OCI-LY3 (cell line): ENCODE measurements at regions not wholly inside any gene's neighbourhood (a gene's known extent, or its start where the extent isn't known, plus 50 kb on each side); places are given as distances from the start of the nearest gene placed in this dataset.

Experiments
- EZH2phosphoT487 ChIP-seq: fragments of 200-600 bp; shearing (Covaris generic); IDR thresholded peaks from 2 replicates; pipeline ENCODE4 v1.6.1; 2018; ENCODE audit warnings: antibody characterized with exemption, mixed run types, low read depth
- TF ChIP-seq, protein P1 (sequence below): fragments of 200-600, 300-600 bp; sonication (generic); IDR thresholded peaks from 2 replicates; pipeline ENCODE4 v1.5.1; 2014; ENCODE audit warnings: antibody characterized with exemption, low read length, low read depth

- TF ChIP-seq, protein P1, sequence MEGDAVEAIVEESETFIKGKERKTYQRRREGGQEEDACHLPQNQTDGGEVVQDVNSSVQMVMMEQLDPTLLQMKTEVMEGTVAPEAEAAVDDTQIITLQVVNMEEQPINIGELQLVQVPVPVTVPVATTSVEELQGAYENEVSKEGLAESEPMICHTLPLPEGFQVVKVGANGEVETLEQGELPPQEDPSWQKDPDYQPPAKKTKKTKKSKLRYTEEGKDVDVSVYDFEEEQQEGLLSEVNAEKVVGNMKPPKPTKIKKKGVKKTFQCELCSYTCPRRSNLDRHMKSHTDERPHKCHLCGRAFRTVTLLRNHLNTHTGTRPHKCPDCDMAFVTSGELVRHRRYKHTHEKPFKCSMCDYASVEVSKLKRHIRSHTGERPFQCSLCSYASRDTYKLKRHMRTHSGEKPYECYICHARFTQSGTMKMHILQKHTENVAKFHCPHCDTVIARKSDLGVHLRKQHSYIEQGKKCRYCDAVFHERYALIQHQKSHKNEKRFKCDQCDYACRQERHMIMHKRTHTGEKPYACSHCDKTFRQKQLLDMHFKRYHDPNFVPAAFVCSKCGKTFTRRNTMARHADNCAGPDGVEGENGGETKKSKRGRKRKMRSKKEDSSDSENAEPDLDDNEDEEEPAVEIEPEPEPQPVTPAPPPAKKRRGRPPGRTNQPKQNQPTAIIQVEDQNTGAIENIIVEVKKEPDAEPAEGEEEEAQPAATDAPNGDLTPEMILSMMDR: no peak
- no peak for TF ChIP-seq EZH2phosphoT487
Measured at GRCh38 chr5:5017827-5018577, 122.1 kb upstream of the ADAMTS16 start.
